ENCODE measurements at regions not wholly inside any gene's neighbourhood (a gene's known extent, or its start where the extent isn't known, plus 50 kb on each side); places are given as distances from the start of the nearest gene placed in this dataset.

- H3K27me3 ChIP-seq = peaks cover 0 to 9% (median 0%) of the 10 kb centered on the region in 9 donors
- no peak for DNase-seq
Observed at GRCh38 chr2:71859211-71859847, 288.3 kb downstream of the CYP26B1 start.

DNA sequence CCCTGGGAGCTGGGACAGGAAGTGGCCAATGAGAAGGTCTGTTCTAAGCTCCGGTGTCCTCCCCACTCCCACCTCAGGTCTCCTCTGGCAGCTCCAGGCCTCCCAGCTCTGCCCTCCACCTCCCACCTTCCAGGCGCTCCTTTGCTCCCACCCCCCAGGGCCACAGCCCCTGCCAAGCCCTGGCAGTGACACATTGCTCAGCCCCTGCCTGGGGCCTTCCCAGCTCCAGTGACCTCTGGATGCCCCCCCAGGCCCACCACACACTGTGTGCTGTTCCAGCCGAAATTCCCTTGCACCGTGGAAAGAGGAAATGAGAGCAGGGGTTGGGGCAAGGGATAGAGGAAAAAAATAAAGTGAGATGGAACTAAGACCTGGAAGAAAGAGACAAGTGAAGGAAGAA is 289.6 kb downstream of the CYP26B1 start:
- Histone ChIP-seq H3K27me3 (peaks cover 0 to 9% (median 0%) of the 10 kb centered on the region in 9 donors), H3K36me3 (no peaks in the 10 kb centered on the region), H3K27ac (no peak overlapping the region), H3K4me1 (no peaks in the 10 kb centered on the region), H3K9me3 (peaks cover 0 to 11% (median 2%) of the 10 kb centered on the region in 12 donors), H3K4me3 (no peak overlapping the region)
- 60 to 78% (median 77%) methylated on average over 4 of the region's 4 CpGs for WGBS, 4 donors
- TF ChIP-seq, protein P1, sequence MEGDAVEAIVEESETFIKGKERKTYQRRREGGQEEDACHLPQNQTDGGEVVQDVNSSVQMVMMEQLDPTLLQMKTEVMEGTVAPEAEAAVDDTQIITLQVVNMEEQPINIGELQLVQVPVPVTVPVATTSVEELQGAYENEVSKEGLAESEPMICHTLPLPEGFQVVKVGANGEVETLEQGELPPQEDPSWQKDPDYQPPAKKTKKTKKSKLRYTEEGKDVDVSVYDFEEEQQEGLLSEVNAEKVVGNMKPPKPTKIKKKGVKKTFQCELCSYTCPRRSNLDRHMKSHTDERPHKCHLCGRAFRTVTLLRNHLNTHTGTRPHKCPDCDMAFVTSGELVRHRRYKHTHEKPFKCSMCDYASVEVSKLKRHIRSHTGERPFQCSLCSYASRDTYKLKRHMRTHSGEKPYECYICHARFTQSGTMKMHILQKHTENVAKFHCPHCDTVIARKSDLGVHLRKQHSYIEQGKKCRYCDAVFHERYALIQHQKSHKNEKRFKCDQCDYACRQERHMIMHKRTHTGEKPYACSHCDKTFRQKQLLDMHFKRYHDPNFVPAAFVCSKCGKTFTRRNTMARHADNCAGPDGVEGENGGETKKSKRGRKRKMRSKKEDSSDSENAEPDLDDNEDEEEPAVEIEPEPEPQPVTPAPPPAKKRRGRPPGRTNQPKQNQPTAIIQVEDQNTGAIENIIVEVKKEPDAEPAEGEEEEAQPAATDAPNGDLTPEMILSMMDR (IDR thresholded peaks at IDR 0.05) = no peak
- no peak for TF ChIP-seq POLR2A (IDR thresholded peaks at IDR 0.05)
- no peak for DNase-seq
- ATAC-seq = no peak
- intact Hi-C loops (cut with DNase I) = no loop called here

More at GRCh38 chr2:71859211-71859847, 288.3 kb downstream of the CYP26B1 start:
- no peak for TF ChIP-seq POLR2A (IDR thresholded peaks at IDR 0.05)
- TF ChIP-seq, protein P1 (IDR thresholded peaks at IDR 0.05) = no peak
- intact Hi-C loops (cut with DNase I) = no loop called here
- 92 to 95% (median 94%) methylated on average over 7 of the region's 7 CpGs for WGBS, 4 donors
- Histone ChIP-seq H3K9me3 (peaks cover 0 to 11% (median 2%) of the 10 kb centered on the region in 12 donors), H3K4me1 (no peaks in the 10 kb centered on the region), H3K4me3 (no peak overlapping the region), H3K27ac (no peak overlapping the region), H3K36me3 (no peaks in the 10 kb centered on the region)
- ATAC-seq = no peak

- no peak for ATAC-seq
Observed at GRCh38 chr2:71857636-71858035, 290.0 kb downstream of the CYP26B1 start.

More at GRCh38 chr2:71857636-71858035, 290.0 kb downstream of the CYP26B1 start:
- Histone ChIP-seq H3K4me1 (peaks cover 0 to 2% (median 0%) of the 10 kb centered on the region in 12 donors), H3K27ac (no peak overlapping the region), H3K36me3 (no peaks in the 10 kb centered on the region), H3K9me3 (peaks cover 0 to 11% (median 2%) of the 10 kb centered on the region in 12 donors), H3K27me3 (peaks cover 0 to 14% (median 0%) of the 10 kb centered on the region in 9 donors), H3K4me3 (no peak overlapping the region)
- TF ChIP-seq POLR2A (IDR thresholded peaks at IDR 0.05) = no peak
- TF ChIP-seq, protein P1 (IDR thresholded peaks at IDR 0.05) = no peak
- no peak for DNase-seq
- intact Hi-C loops (cut with DNase I) = no loop called here
- 80 to 84% (median 83%) methylated on average over 6 of the region's 6 CpGs for WGBS, 4 donors

All from heart left ventricle (tissue), 16 donors.